PFSK-1 (cell line): ENCODE measurements at regions not wholly inside any gene's neighbourhood (a gene's known extent, or its start where the extent isn't known, plus 50 kb on each side); places are given as distances from the start of the nearest gene placed in this dataset.

Experiments
- POLR2AphosphoS5 ChIP-seq: IDR thresholded peaks from 2 replicates; pipeline ENCODE4 v1.6.1; 2012; ENCODE audit warnings: low read depth, mild to moderate bottlenecking, control low read depth, low read length, moderate library complexity
- SIN3A ChIP-seq: IDR thresholded peaks from 2 replicates; pipeline ENCODE4 v1.6.1; 2012; ENCODE audit warnings: mild to moderate bottlenecking, low read length, moderate library complexity, borderline replicate concordance; ENCODE audit not compliant: insufficient read depth
- TF ChIP-seq, protein P1 (sequence below), 2 experiments: IDR thresholded peaks; 2 replicates each; pipeline versions ENCODE4 v1.6.1 to v1.8.0; 2011 to 2012; ENCODE audit warnings: low read depth in 2 of 2, low read length in 2 of 2, control low read depth in 1 of 2, inconsistent platforms in 1 of 2, mild to moderate bottlenecking in 1 of 2, moderate library complexity in 1 of 2; ENCODE audit not compliant: insufficient read depth in 1 of 2

- TF ChIP-seq SIN3A (no peak), POLR2AphosphoS5 (no peak)
- TF ChIP-seq, protein P1, sequence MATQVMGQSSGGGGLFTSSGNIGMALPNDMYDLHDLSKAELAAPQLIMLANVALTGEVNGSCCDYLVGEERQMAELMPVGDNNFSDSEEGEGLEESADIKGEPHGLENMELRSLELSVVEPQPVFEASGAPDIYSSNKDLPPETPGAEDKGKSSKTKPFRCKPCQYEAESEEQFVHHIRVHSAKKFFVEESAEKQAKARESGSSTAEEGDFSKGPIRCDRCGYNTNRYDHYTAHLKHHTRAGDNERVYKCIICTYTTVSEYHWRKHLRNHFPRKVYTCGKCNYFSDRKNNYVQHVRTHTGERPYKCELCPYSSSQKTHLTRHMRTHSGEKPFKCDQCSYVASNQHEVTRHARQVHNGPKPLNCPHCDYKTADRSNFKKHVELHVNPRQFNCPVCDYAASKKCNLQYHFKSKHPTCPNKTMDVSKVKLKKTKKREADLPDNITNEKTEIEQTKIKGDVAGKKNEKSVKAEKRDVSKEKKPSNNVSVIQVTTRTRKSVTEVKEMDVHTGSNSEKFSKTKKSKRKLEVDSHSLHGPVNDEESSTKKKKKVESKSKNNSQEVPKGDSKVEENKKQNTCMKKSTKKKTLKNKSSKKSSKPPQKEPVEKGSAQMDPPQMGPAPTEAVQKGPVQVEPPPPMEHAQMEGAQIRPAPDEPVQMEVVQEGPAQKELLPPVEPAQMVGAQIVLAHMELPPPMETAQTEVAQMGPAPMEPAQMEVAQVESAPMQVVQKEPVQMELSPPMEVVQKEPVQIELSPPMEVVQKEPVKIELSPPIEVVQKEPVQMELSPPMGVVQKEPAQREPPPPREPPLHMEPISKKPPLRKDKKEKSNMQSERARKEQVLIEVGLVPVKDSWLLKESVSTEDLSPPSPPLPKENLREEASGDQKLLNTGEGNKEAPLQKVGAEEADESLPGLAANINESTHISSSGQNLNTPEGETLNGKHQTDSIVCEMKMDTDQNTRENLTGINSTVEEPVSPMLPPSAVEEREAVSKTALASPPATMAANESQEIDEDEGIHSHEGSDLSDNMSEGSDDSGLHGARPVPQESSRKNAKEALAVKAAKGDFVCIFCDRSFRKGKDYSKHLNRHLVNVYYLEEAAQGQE (IDR thresholded peaks at IDR 0.05; ENCODE audit: insufficient read depth in 1 of 2, low read depth in 2 of 2, low read length in 2 of 2): no peak
Measured at GRCh38 chr20:39528436-39528835, 566.3 kb downstream of the DHX35 start.
